ENCODE measurements at regions not wholly inside any gene's neighbourhood (a gene's known extent, or its start where the extent isn't known, plus 50 kb on each side); places are given as distances from the start of the nearest gene placed in this dataset.

GRCh38 chr1:244780311-244780710 lies 55.1 kb upstream of the COX20 start:
- Histone ChIP-seq H2AFZ (ENCODE audit: insufficient read depth, low read length, poor library complexity) (no peak overlapping the region), H3K9me3 (ENCODE audit: insufficient read depth, low read depth, low read length) (peaks cover 3% of the 10 kb centered on the region), H3K79me2 (ENCODE audit: control insufficient read depth, insufficient read depth, low read length, poor library complexity) (no peaks in the 10 kb centered on the region), H3K18ac (ENCODE audit: low read length) (no peak overlapping the region), H4K12ac (ENCODE audit: low read depth, low read length) (no peak overlapping the region), H3K4me3 (ENCODE audit: low read depth, low read length) (no peak overlapping the region), H3K79me1 (ENCODE audit: low read length) (no peaks in the 10 kb centered on the region), H2BK12ac (ENCODE audit: low read length) (no peak overlapping the region), H2BK5ac (ENCODE audit: low read depth, low read length, poor library complexity) (no peak overlapping the region), H3K4me2 (ENCODE audit: low read length) (no peak overlapping the region), H3K4me1 (ENCODE audit: control insufficient read depth in 1 of 2, insufficient read depth in 2 of 2, low read length in 2 of 2) (no peaks in the 10 kb centered on the region), H3K23ac (ENCODE audit: low read length) (no peak overlapping the region), H3K36me3 (ENCODE audit: control insufficient read depth in 1 of 2, insufficient read depth in 2 of 2, low read length in 2 of 2) (no peaks in the 10 kb centered on the region), H2AK5ac (ENCODE audit: low read length) (no peak overlapping the region), H3K27me3 (ENCODE audit: insufficient read depth, low read length) (no peaks in the 10 kb centered on the region), H2BK120ac (ENCODE audit: insufficient read depth, low read length, poor library complexity) (no peak overlapping the region), H4K8ac (ENCODE audit: low read depth, low read length) (no peak overlapping the region), H3K9ac (ENCODE audit: low read length) (no peak overlapping the region), H3K27ac (ENCODE audit: low read depth, low read length) (no peak overlapping the region), H4K91ac (ENCODE audit: low read depth, low read length) (no peak overlapping the region), H3K4ac (ENCODE audit: low read depth, low read length) (no peak overlapping the region), H3K14ac (ENCODE audit: low read length) (no peak overlapping the region)
- no peak for DNase-seq
- WGBS (ENCODE audit: extremely low coverage, insufficient coverage, insufficient read length): no CpG with 5 or more reads among the region's 16 CpGs

GRCh38 chr1:244782056-244782455 lies 53.4 kb upstream of the COX20 start:
- no peaks in the 10 kb centered on the region for H3K36me3 ChIP-seq (ENCODE audit: control insufficient read depth in 1 of 2, insufficient read depth in 2 of 2, low read length in 2 of 2)
- H2BK12ac ChIP-seq (ENCODE audit: low read length): no peak overlapping the region
- no peak overlapping the region for H2BK120ac ChIP-seq (ENCODE audit: insufficient read depth, low read length, poor library complexity)
- H3K18ac ChIP-seq (ENCODE audit: low read length): no peak overlapping the region
- no peak overlapping the region for H3K4ac ChIP-seq (ENCODE audit: low read depth, low read length)
- no peaks in the 10 kb centered on the region for H3K79me2 ChIP-seq (ENCODE audit: control insufficient read depth, insufficient read depth, low read length, poor library complexity)
- H3K9me3 ChIP-seq (ENCODE audit: insufficient read depth, low read depth, low read length): peaks cover 2% of the 10 kb centered on the region
- no peaks in the 10 kb centered on the region for H3K4me1 ChIP-seq (ENCODE audit: control insufficient read depth in 1 of 2, insufficient read depth in 2 of 2, low read length in 2 of 2)
- DNase-seq: no peak
- no peak overlapping the region for H3K9ac ChIP-seq (ENCODE audit: low read length)
- no peaks in the 10 kb centered on the region for H3K79me1 ChIP-seq (ENCODE audit: low read length)
- H2AFZ ChIP-seq (ENCODE audit: insufficient read depth, low read length, poor library complexity): no peak overlapping the region
- H3K27ac ChIP-seq (ENCODE audit: low read depth, low read length): no peak overlapping the region
- no peak overlapping the region for H4K8ac ChIP-seq (ENCODE audit: low read depth, low read length)
- no peaks in the 10 kb centered on the region for H3K27me3 ChIP-seq (ENCODE audit: insufficient read depth, low read length)
- H3K4me3 ChIP-seq (ENCODE audit: low read depth, low read length): no peak overlapping the region
- no CpG with 5 or more reads among the region's 3 CpGs for WGBS (ENCODE audit: extremely low coverage, insufficient coverage, insufficient read length)
- H2BK5ac ChIP-seq (ENCODE audit: low read depth, low read length, poor library complexity): no peak overlapping the region
- H3K14ac ChIP-seq (ENCODE audit: low read length): no peak overlapping the region
- no peak overlapping the region for H3K23ac ChIP-seq (ENCODE audit: low read length)
- no peak overlapping the region for H4K91ac ChIP-seq (ENCODE audit: low read depth, low read length)
- no peak overlapping the region for H2AK5ac ChIP-seq (ENCODE audit: low read length)
- no peak overlapping the region for H4K12ac ChIP-seq (ENCODE audit: low read depth, low read length)
- no peak overlapping the region for H3K4me2 ChIP-seq (ENCODE audit: low read length)

- Histone ChIP-seq H4K91ac (ENCODE audit: low read depth, low read length) (no peak overlapping the region), H3K4me3 (ENCODE audit: low read depth, low read length) (no peak overlapping the region), H3K4ac (ENCODE audit: low read depth, low read length) (no peak overlapping the region), H3K36me3 (ENCODE audit: control insufficient read depth in 1 of 2, insufficient read depth in 2 of 2, low read length in 2 of 2) (no peaks in the 10 kb centered on the region), H3K9ac (ENCODE audit: low read length) (no peak overlapping the region), H3K4me1 (ENCODE audit: control insufficient read depth in 1 of 2, insufficient read depth in 2 of 2, low read length in 2 of 2) (no peaks in the 10 kb centered on the region), H3K14ac (ENCODE audit: low read length) (no peak overlapping the region), H3K9me3 (ENCODE audit: insufficient read depth, low read depth, low read length) (peaks cover 2% of the 10 kb centered on the region), H3K79me1 (ENCODE audit: low read length) (no peaks in the 10 kb centered on the region), H4K8ac (ENCODE audit: low read depth, low read length) (no peak overlapping the region), H2BK12ac (ENCODE audit: low read length) (no peak overlapping the region), H2AK5ac (ENCODE audit: low read length) (no peak overlapping the region), H3K27ac (ENCODE audit: low read depth, low read length) (no peak overlapping the region), H3K23ac (ENCODE audit: low read length) (no peak overlapping the region), H3K79me2 (ENCODE audit: control insufficient read depth, insufficient read depth, low read length, poor library complexity) (no peaks in the 10 kb centered on the region), H2AFZ (ENCODE audit: insufficient read depth, low read length, poor library complexity) (no peak overlapping the region), H3K27me3 (ENCODE audit: insufficient read depth, low read length) (no peaks in the 10 kb centered on the region), H3K4me2 (ENCODE audit: low read length) (no peak overlapping the region), H2BK120ac (ENCODE audit: insufficient read depth, low read length, poor library complexity) (no peak overlapping the region), H4K12ac (ENCODE audit: low read depth, low read length) (no peak overlapping the region), H2BK5ac (ENCODE audit: low read depth, low read length, poor library complexity) (no peak overlapping the region), H3K18ac (ENCODE audit: low read length) (no peak overlapping the region)
- DNase-seq: no peak
- WGBS (ENCODE audit: extremely low coverage, insufficient coverage, insufficient read length): no CpG with 5 or more reads among the region's 15 CpGs
These were observed 52.3 kb upstream of the COX20 start for GRCh38 chr1:244783138-244783537.
